ENCODE measurements at regions not wholly inside any gene's neighbourhood (a gene's known extent, or its start where the extent isn't known, plus 50 kb on each side); places are given as distances from the start of the nearest gene placed in this dataset.

DNA sequence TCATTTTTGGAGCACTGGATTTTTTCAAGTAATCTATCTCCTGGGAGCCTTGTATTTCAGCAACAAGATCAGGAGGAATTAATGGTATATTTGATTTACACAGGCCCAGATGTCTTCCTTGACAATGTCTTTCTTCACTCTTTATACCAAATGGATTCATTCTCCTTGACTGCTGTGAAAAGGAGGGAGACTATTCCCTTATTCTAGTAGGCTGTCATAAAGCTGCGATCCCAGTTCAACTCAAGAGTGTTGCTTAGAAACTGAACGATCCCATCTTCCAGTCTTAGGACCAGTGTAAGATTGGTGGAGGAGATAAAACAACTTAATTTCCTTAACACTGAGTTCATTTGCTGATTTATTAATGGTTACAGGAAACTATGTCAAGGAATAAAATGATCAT, 119.4 kb upstream of the ROBO1 start:
- H3K9me2 ChIP-seq (ENCODE audit: insufficient read depth) = no peaks in the 10 kb centered on the region
- no peaks in the 10 kb centered on the region for H3K79me2 ChIP-seq (ENCODE audit: insufficient read depth)
- DNase-seq = no peak
- no peaks in the 10 kb centered on the region for H3K36me3 ChIP-seq (ENCODE audit: low read depth)
- no peak for TF ChIP-seq EZH2 (IDR thresholded peaks at IDR 0.05; ENCODE audit: insufficient read depth, poor library complexity, severe bottlenecking)
- no peak for TF ChIP-seq EZH2phosphoT487 (IDR thresholded peaks at IDR 0.05; ENCODE audit: insufficient read depth, low read depth)
- no peaks in the 10 kb centered on the region for H3K4me1 ChIP-seq (ENCODE audit: insufficient read depth)
- H3F3A ChIP-seq (ENCODE audit: insufficient read depth) = no peaks in the 10 kb centered on the region
- WGBS, 2 experiments (ENCODE audit: low coverage in 1 of 2, low lambda C conversion rate in 2 of 2, missing lambda C conversion rate in 2 of 2) = 5 to 12% methylated on average over 2 of the region's 2 CpGs
- in situ Hi-C loops (cut with MboI) = no loop called here
- no peak overlapping the region for H2AFZ ChIP-seq
- no peaks in the 10 kb centered on the region for H4K20me1 ChIP-seq (ENCODE audit: insufficient read depth)
- no peak overlapping the region for H3K27ac ChIP-seq
- H3K4me2 ChIP-seq (ENCODE audit: unreplicated experiment) = no peak overlapping the region
- H3K9ac ChIP-seq = no peak overlapping the region
- H3K9me3 ChIP-seq (ENCODE audit: low read depth) = no peaks in the 10 kb centered on the region
- H3K27me3 ChIP-seq (replicated peaks; ENCODE audit: insufficient read depth) = no peaks in the 10 kb centered on the region
- no peak overlapping the region for H3K4me3 ChIP-seq

DNA sequence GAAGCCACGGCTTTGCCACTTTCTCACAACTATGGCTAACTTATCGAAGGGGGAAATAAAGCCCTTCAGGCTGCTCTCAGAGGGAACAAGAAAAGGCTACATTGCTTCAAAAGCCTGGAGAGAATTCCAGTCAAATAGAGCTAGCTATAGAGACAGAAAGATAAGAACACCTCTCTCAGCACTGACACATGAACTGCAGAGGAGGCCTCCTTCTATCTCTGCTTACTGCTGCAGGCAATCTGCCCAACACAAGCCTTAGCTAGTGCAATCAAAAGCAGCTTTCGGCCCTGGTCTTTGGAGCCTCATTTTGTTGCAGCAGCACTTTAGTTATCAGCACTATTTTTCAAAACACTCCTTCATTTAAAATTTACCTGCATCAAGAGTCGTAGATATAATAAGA, 118.4 kb upstream of the ROBO1 start:
- in situ Hi-C loops (cut with MboI) = no loop called here
- Histone ChIP-seq H3K79me2 (ENCODE audit: insufficient read depth) (no peaks in the 10 kb centered on the region), H3F3A (ENCODE audit: insufficient read depth) (no peaks in the 10 kb centered on the region), H3K9ac (no peak overlapping the region), H3K4me1 (ENCODE audit: insufficient read depth) (no peaks in the 10 kb centered on the region), H3K36me3 (ENCODE audit: low read depth) (no peaks in the 10 kb centered on the region), H2AFZ (no peak overlapping the region), H4K20me1 (ENCODE audit: insufficient read depth) (no peaks in the 10 kb centered on the region), H3K9me3 (ENCODE audit: low read depth) (no peaks in the 10 kb centered on the region), H3K27ac (no peak overlapping the region), H3K9me2 (ENCODE audit: insufficient read depth) (no peaks in the 10 kb centered on the region), H3K27me3 (replicated peaks; ENCODE audit: insufficient read depth) (no peaks in the 10 kb centered on the region), H3K4me2 (ENCODE audit: unreplicated experiment) (no peak overlapping the region), H3K4me3 (no peak overlapping the region)
- TF ChIP-seq EZH2phosphoT487 (IDR thresholded peaks at IDR 0.05; ENCODE audit: insufficient read depth, low read depth) (no peak), EZH2 (IDR thresholded peaks at IDR 0.05; ENCODE audit: insufficient read depth, poor library complexity, severe bottlenecking) (no peak)
- DNase-seq = no peak
- 12 to 13% methylated on average over 4 of the region's 4 CpGs for WGBS, 2 experiments (ENCODE audit: low coverage in 1 of 2, low lambda C conversion rate in 2 of 2, missing lambda C conversion rate in 2 of 2)

- no peak overlapping the region for H3K4me3 ChIP-seq
- H3K9me2 ChIP-seq (ENCODE audit: insufficient read depth) = no peaks in the 10 kb centered on the region
- no peaks in the 10 kb centered on the region for H3K36me3 ChIP-seq (ENCODE audit: low read depth)
- no peaks in the 10 kb centered on the region for H4K20me1 ChIP-seq (ENCODE audit: insufficient read depth)
- no peaks in the 10 kb centered on the region for H3K9me3 ChIP-seq (ENCODE audit: low read depth)
- no peak overlapping the region for H2AFZ ChIP-seq
- H3K4me1 ChIP-seq (ENCODE audit: insufficient read depth) = no peaks in the 10 kb centered on the region
- H3K79me2 ChIP-seq (ENCODE audit: insufficient read depth) = no peaks in the 10 kb centered on the region
- H3K27ac ChIP-seq = no peak overlapping the region
- no peak overlapping the region for H3K9ac ChIP-seq
- no peaks in the 10 kb centered on the region for H3F3A ChIP-seq (ENCODE audit: insufficient read depth)
- in situ Hi-C loops (cut with MboI) = no loop called here
- no peak for DNase-seq
- 14 to 20% methylated on average over 4 of the region's 4 CpGs for WGBS, 2 experiments (ENCODE audit: low coverage in 1 of 2, low lambda C conversion rate in 2 of 2, missing lambda C conversion rate in 2 of 2)
- no peak overlapping the region for H3K4me2 ChIP-seq (ENCODE audit: unreplicated experiment)
- H3K27me3 ChIP-seq (replicated peaks; ENCODE audit: insufficient read depth) = no peaks in the 10 kb centered on the region
- TF ChIP-seq EZH2phosphoT487 (IDR thresholded peaks at IDR 0.05; ENCODE audit: insufficient read depth, low read depth) (no peak), EZH2 (IDR thresholded peaks at IDR 0.05; ENCODE audit: insufficient read depth, poor library complexity, severe bottlenecking) (no peak)
These were observed 117.6 kb upstream of the ROBO1 start for GRCh38 chr3:79885407-79885806.

- Histone ChIP-seq H3K27me3 (replicated peaks; ENCODE audit: insufficient read depth) (no peaks in the 10 kb centered on the region), H3F3A (ENCODE audit: insufficient read depth) (no peaks in the 10 kb centered on the region), H3K79me2 (ENCODE audit: insufficient read depth) (no peaks in the 10 kb centered on the region), H3K4me1 (ENCODE audit: insufficient read depth) (no peaks in the 10 kb centered on the region), H3K4me2 (ENCODE audit: unreplicated experiment) (no peak overlapping the region), H4K20me1 (ENCODE audit: insufficient read depth) (no peaks in the 10 kb centered on the region), H3K9me2 (ENCODE audit: insufficient read depth) (no peaks in the 10 kb centered on the region), H3K36me3 (ENCODE audit: low read depth) (no peaks in the 10 kb centered on the region), H2AFZ (no peak overlapping the region), H3K4me3 (no peak overlapping the region), H3K9me3 (ENCODE audit: low read depth) (no peaks in the 10 kb centered on the region), H3K9ac (no peak overlapping the region), H3K27ac (no peak overlapping the region)
- in situ Hi-C loops (cut with MboI) = no loop called here
- 17% methylated on average over 3 of the region's 3 CpGs for WGBS, 2 experiments (ENCODE audit: low coverage in 1 of 2, low lambda C conversion rate in 2 of 2, missing lambda C conversion rate in 2 of 2)
- no peak for TF ChIP-seq EZH2phosphoT487 (IDR thresholded peaks at IDR 0.05; ENCODE audit: insufficient read depth, low read depth)
- DNase-seq = no peak
These were observed 116.6 kb upstream of the ROBO1 start for GRCh38 chr3:79884354-79884753.

DNA sequence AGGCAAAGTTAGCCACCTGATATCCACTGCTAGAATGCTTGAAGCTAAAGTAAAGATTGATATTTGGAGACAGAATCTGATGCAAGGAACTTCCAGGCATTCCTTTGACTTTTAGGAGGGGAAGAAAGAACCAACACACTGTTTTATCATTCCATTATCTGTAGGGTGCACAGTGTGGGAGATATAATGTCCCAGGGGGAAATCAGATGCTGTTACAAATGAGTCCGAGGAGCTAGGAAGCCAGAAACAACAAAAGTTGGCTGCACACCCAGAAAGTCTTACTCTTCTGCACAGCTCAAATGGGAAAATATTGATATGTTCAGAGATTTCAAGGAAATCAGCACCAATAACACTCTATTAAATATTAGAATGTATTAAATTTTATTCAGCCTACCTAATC, 113.6 kb upstream of the ROBO1 start:
- DNase-seq = no peak
- WGBS, 2 experiments (ENCODE audit: low coverage in 1 of 2, low lambda C conversion rate in 2 of 2, missing lambda C conversion rate in 2 of 2) = 3 to 13% methylated on average over 1 of the region's 1 CpG
- in situ Hi-C loops (cut with MboI) = no loop called here

More for the DNA sequence above, 113.6 kb upstream of the ROBO1 start:
- Histone ChIP-seq H2AFZ (no peak overlapping the region), H3K36me3 (ENCODE audit: low read depth) (no peaks in the 10 kb centered on the region), H3K9ac (no peak overlapping the region), H3K4me1 (ENCODE audit: insufficient read depth) (no peaks in the 10 kb centered on the region), H3K4me3 (no peak overlapping the region), H3K79me2 (ENCODE audit: insufficient read depth) (no peaks in the 10 kb centered on the region), H4K20me1 (ENCODE audit: insufficient read depth) (no peaks in the 10 kb centered on the region), H3K27ac (no peak overlapping the region), H3K4me2 (ENCODE audit: unreplicated experiment) (no peak overlapping the region), H3K9me2 (ENCODE audit: insufficient read depth) (no peaks in the 10 kb centered on the region), H3F3A (ENCODE audit: insufficient read depth) (no peaks in the 10 kb centered on the region), H3K9me3 (ENCODE audit: low read depth) (no peaks in the 10 kb centered on the region), H3K27me3 (replicated peaks; ENCODE audit: insufficient read depth) (no peaks in the 10 kb centered on the region)
- TF ChIP-seq EZH2 (IDR thresholded peaks at IDR 0.05; ENCODE audit: insufficient read depth, poor library complexity, severe bottlenecking) (no peak), EZH2phosphoT487 (IDR thresholded peaks at IDR 0.05; ENCODE audit: insufficient read depth, low read depth) (no peak)
